ENCODE measurements at regions not wholly inside any gene's neighbourhood (a gene's known extent, or its start where the extent isn't known, plus 50 kb on each side); places are given as distances from the start of the nearest gene placed in this dataset.

- TF ChIP-seq EP300 (IDR thresholded peaks at IDR 0.05) (no peak), CTCF (IDR thresholded peaks at IDR 0.05) (no peak)
Observed at GRCh38 chrX:12065251-12065650, 73.0 kb upstream of the FRMPD4 start.

All from upper lobe of left lung (tissue), 4 donors.